ENCODE measurements at regions not wholly inside any gene's neighbourhood (a gene's known extent, or its start where the extent isn't known, plus 50 kb on each side); places are given as distances from the start of the nearest gene placed in this dataset.

GRCh38 chr10:43739161-43739560 is 90.5 kb upstream of the ZNF32 start:
- DNase-seq (ENCODE audit: low read depth), result no peak
- TF ChIP-seq, protein P1, sequence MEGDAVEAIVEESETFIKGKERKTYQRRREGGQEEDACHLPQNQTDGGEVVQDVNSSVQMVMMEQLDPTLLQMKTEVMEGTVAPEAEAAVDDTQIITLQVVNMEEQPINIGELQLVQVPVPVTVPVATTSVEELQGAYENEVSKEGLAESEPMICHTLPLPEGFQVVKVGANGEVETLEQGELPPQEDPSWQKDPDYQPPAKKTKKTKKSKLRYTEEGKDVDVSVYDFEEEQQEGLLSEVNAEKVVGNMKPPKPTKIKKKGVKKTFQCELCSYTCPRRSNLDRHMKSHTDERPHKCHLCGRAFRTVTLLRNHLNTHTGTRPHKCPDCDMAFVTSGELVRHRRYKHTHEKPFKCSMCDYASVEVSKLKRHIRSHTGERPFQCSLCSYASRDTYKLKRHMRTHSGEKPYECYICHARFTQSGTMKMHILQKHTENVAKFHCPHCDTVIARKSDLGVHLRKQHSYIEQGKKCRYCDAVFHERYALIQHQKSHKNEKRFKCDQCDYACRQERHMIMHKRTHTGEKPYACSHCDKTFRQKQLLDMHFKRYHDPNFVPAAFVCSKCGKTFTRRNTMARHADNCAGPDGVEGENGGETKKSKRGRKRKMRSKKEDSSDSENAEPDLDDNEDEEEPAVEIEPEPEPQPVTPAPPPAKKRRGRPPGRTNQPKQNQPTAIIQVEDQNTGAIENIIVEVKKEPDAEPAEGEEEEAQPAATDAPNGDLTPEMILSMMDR (conservative IDR thresholded peaks at IDR 0.05; ENCODE audit: low read depth, low read length), result no peak
- H3K4me3 ChIP-seq (ENCODE audit: low read depth, low read length), result no peak overlapping the region

- no peak for DNase-seq (ENCODE audit: low read depth)
- TF ChIP-seq, protein P1 (conservative IDR thresholded peaks at IDR 0.05; ENCODE audit: low read depth, low read length), result no peak
- H3K4me3 ChIP-seq (ENCODE audit: low read depth, low read length), result no peak overlapping the region
Measured at GRCh38 chr10:43737003-43737402, 88.3 kb upstream of the ZNF32 start.

DNA sequence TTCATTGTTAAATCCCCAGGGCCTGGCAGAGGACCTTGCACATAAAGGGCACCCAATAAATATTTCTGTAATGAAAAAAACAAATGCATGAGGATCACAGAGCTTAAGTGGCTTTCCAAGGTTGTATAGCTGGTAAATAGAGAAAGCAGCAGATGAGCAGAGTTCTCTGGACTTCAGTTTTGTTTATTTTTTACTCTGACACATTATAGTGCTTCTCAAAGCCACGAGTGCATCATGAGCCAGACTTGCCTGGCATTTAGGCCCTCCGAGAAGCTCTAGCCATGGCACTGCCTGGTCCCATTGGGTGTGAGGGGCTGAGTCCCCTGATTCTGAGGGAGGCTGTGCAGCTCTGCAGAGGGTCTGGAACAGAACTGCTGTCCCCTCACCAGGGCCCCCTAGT is 87.2 kb upstream of the ZNF32 start:
- peak; percentile 1 for DNase-seq (ENCODE audit: low read depth)
- TF ChIP-seq, protein P1 (conservative IDR thresholded peaks at IDR 0.05; ENCODE audit: low read depth, low read length), result no peak
- no peak overlapping the region for H3K4me3 ChIP-seq (ENCODE audit: low read depth, low read length)

DNA sequence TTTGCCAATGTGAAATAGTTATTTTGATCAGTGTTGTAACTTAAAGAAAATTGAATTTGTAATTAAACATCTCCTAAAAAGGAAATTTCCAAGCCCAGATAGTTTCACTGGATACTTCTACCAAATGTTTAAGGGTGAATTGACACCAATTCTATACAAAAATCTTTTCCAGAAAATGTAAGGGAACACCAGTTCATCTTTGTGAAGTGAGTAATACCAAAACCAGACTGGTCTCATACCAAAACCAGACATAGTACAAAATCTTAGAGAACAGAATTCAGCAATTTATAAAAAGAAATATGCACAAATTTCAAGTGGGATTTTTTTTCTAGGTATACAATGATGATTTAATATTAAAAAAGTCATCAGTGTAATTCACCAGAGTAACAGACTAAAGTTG is 86.0 kb upstream of the ZNF32 start:
- DNase-seq (ENCODE audit: low read depth), result no peak
- no peak overlapping the region for H3K4me3 ChIP-seq (ENCODE audit: low read depth, low read length)
- TF ChIP-seq, protein P1 (conservative IDR thresholded peaks at IDR 0.05; ENCODE audit: low read depth, low read length), result no peak

- TF ChIP-seq, protein P1 (conservative IDR thresholded peaks at IDR 0.05; ENCODE audit: low read depth, low read length), result no peak
- H3K4me3 ChIP-seq (ENCODE audit: low read depth, low read length), result no peak overlapping the region
- DNase-seq (ENCODE audit: low read depth), result no peak
Measured at GRCh38 chr10:43731486-43731885, 82.8 kb upstream of the ZNF32 start.

DNA sequence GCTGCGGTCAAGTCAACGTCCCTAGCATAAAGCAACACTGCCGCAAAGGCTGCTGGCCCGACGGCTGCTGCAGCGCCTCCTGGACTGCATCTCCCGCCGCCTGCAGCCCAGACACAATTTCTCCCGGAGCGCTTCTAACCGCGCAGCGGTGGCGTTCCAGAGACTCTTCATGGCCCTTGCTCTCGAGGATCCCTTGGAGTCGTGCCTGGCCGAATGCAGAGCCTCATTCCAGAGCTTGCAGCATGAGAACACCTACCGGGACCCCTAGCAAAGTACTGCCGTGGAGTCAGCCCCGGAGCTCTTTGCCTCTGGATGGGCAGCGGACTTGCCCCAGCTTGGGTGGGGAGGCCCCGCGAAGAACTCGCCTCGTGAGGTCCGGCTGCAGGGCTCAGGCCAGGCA is 79.7 kb upstream of the ZNF32 start:
- no peak overlapping the region for H3K4me3 ChIP-seq (ENCODE audit: low read depth, low read length)
- TF ChIP-seq, protein P1 (conservative IDR thresholded peaks at IDR 0.05; ENCODE audit: low read depth, low read length), result no peak
- no peak for DNase-seq (ENCODE audit: low read depth)

DNA sequence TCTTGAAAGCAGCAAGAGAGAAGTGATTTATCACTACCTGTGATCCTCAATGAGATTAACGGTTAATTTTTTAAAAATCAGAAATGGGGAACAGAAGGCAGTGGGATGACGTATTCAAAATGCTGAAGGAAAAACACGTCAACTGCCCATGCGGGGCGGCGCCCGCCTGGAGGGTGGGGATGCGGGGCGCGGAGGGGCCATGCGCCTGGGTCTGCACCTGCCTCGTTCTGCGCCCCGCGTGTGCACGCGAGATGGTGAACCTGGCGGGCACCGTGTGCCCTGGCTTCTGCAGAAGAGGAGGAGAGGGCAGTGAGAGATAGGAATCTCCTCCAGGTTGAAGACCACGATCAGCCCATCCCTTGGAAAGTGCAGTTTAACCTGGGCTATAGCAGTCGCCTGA is 79.3 kb upstream of the ZNF32 start:
- H3K4me3 ChIP-seq (ENCODE audit: low read depth, low read length), result no peak overlapping the region
- TF ChIP-seq, protein P1 (conservative IDR thresholded peaks at IDR 0.05; ENCODE audit: low read depth, low read length), result no peak
- DNase-seq (ENCODE audit: low read depth), result no peak

All from choroid plexus epithelial cell (primary cell).